ENCODE measurements at regions not wholly inside any gene's neighbourhood (a gene's known extent, or its start where the extent isn't known, plus 50 kb on each side); places are given as distances from the start of the nearest gene placed in this dataset.

- Histone ChIP-seq H3K9me3 (no peaks in the 10 kb centered on the region), H3K27me3 (no peaks in the 10 kb centered on the region), H3K36me3 (no peaks in the 10 kb centered on the region), H3K4me1 (no peaks in the 10 kb centered on the region), H3K4me3 (no peak overlapping the region), H3K27ac (no peak overlapping the region)
- TF ChIP-seq POLR2A (IDR thresholded peaks at IDR 0.05), result no peak
- TF ChIP-seq EP300 (IDR thresholded peaks at IDR 0.05), result no peak
- no peak for TF ChIP-seq CTCF (IDR thresholded peaks at IDR 0.05)
- TF ChIP-seq POLR2AphosphoS5 (IDR thresholded peaks at IDR 0.05), result no peak
- DNase-seq (ENCODE audit: low spot score in 2 of 2), result peak in 1 of 2 donors; percentile 47
- WGBS, result 86% methylated on average over 1 of the region's 1 CpG
These were observed 437.7 kb downstream of the BUD13 start for GRCh38 chr11:116335078-116335477.

GRCh38 chr11:116334596-116334995 lies 438.2 kb downstream of the BUD13 start:
- Histone ChIP-seq H3K27me3 (no peaks in the 10 kb centered on the region), H3K4me3 (no peak overlapping the region), H3K36me3 (no peaks in the 10 kb centered on the region), H3K27ac (no peak overlapping the region), H3K9me3 (no peaks in the 10 kb centered on the region), H3K4me1 (no peaks in the 10 kb centered on the region)
- TF ChIP-seq POLR2A (IDR thresholded peaks at IDR 0.05) (no peak), POLR2AphosphoS5 (IDR thresholded peaks at IDR 0.05) (no peak), EP300 (IDR thresholded peaks at IDR 0.05) (no peak), CTCF (IDR thresholded peaks at IDR 0.05) (no peak)
- 78% methylated on average over 3 of the region's 3 CpGs for WGBS
- DNase-seq (ENCODE audit: low spot score in 2 of 2), result peak in 1 of 2 donors; percentile 68

- Histone ChIP-seq H3K4me1 (no peaks in the 10 kb centered on the region), H3K36me3 (no peaks in the 10 kb centered on the region), H3K27ac (no peak overlapping the region), H3K27me3 (no peaks in the 10 kb centered on the region), H3K9me3 (no peaks in the 10 kb centered on the region), H3K4me3 (no peak overlapping the region)
- no peak for TF ChIP-seq POLR2A (IDR thresholded peaks at IDR 0.05)
- TF ChIP-seq EP300 (IDR thresholded peaks at IDR 0.05), result no peak
- TF ChIP-seq POLR2AphosphoS5 (IDR thresholded peaks at IDR 0.05), result no peak
- TF ChIP-seq CTCF (IDR thresholded peaks at IDR 0.05), result no peak
- WGBS, result 53% methylated on average over 3 of the region's 3 CpGs
- DNase-seq (ENCODE audit: low spot score in 2 of 2), result no peak
These were observed 439.7 kb downstream of the BUD13 start for GRCh38 chr11:116333001-116333535.

- Histone ChIP-seq H3K36me3 (no peaks in the 10 kb centered on the region), H3K4me1 (no peaks in the 10 kb centered on the region), H3K27me3 (no peaks in the 10 kb centered on the region), H3K9me3 (no peaks in the 10 kb centered on the region), H3K27ac (no peak overlapping the region), H3K4me3 (no peak overlapping the region)
- no peak for DNase-seq (ENCODE audit: low spot score in 2 of 2)
- 92% methylated on average over 8 of the region's 8 CpGs for WGBS
- TF ChIP-seq POLR2AphosphoS5 (IDR thresholded peaks at IDR 0.05) (no peak), POLR2A (IDR thresholded peaks at IDR 0.05) (no peak), EP300 (IDR thresholded peaks at IDR 0.05) (no peak), CTCF (IDR thresholded peaks at IDR 0.05) (no peak)
These were observed 440.4 kb downstream of the BUD13 start for GRCh38 chr11:116332391-116332790.

GRCh38 chr11:116331381-116331780 lies 441.4 kb downstream of the BUD13 start:
- 88% methylated on average over 4 of the region's 4 CpGs for WGBS
- H3K9me3 ChIP-seq, result no peaks in the 10 kb centered on the region

More at GRCh38 chr11:116331381-116331780, 441.4 kb downstream of the BUD13 start:
- Histone ChIP-seq H3K4me1 (no peaks in the 10 kb centered on the region), H3K36me3 (no peaks in the 10 kb centered on the region), H3K4me3 (no peak overlapping the region), H3K27ac (no peak overlapping the region), H3K27me3 (no peaks in the 10 kb centered on the region)
- no peak for TF ChIP-seq POLR2A (IDR thresholded peaks at IDR 0.05)
- no peak for TF ChIP-seq EP300 (IDR thresholded peaks at IDR 0.05)
- no peak for TF ChIP-seq POLR2AphosphoS5 (IDR thresholded peaks at IDR 0.05)
- TF ChIP-seq CTCF (IDR thresholded peaks at IDR 0.05), result no peak
- DNase-seq (ENCODE audit: low spot score in 2 of 2), result no peak

All from suprapubic skin (tissue), 4 donors.